ENCODE measurements at regions not wholly inside any gene's neighbourhood (a gene's known extent, or its start where the extent isn't known, plus 50 kb on each side); places are given as distances from the start of the nearest gene placed in this dataset.
"Not testable (repeated sequence)": the region's sequence is repeated elsewhere in the genome, so short reads cannot be mapped to it uniquely, and the experiment has no call there.

DNA sequence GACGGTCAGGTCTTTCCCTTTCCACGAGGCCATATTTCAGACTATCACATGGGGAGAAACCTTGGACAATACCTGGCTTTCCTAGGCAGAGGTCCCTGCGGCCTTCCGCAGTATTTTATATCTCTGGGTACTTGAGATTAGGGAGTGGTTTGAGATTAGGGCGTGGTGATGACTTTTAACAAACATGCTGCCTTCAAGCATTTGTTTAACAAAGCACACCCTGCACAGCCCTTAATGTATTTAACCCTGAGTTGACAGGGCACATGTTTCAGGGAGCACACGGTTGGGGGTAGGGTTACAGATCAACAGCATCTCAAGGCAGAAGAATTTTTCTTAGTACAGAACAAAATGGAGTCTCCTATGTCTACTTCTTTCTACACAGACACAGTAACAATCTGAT lies 80.5 kb upstream of the ST8SIA4 start:
- H3K36me3 ChIP-seq (ENCODE audit: insufficient read depth); H3K4me1 Mint-ChIP-seq; H3K4me2 ChIP-seq; H3K4me1 ChIP-seq (ENCODE audit: insufficient read depth); H3K27me3 Mint-ChIP-seq (ENCODE audit: insufficient read depth, low read depth, poor library complexity); H3F3A ChIP-seq (replicated peaks; ENCODE audit: low read depth); H3K27me3 ChIP-seq (ENCODE audit: insufficient read depth); H3K27ac Mint-ChIP-seq; H3K27ac ChIP-seq (ENCODE audit: low read depth); DNase-seq (ENCODE audit: low spot score); H3K79me2 ChIP-seq (replicated peaks; ENCODE audit: insufficient read depth); ATAC-seq; H3K4me3 Mint-ChIP-seq; H3K36me3 Mint-ChIP-seq (ENCODE audit: low read depth); H2AFZ ChIP-seq; H4K20me1 ChIP-seq (replicated peaks; ENCODE audit: insufficient read depth); H3K4me3 ChIP-seq: not testable (repeated sequence)
- peaks cover 15% of the 10 kb centered on the region for H3K9me2 ChIP-seq (ENCODE audit: insufficient read depth)
- peaks cover 11% of the 10 kb centered on the region for H3K9me3 Mint-ChIP-seq

- no peaks in the 10 kb centered on the region for H3K9me3 Mint-ChIP-seq
- Histone ChIP-seq H3K27me3 (ENCODE audit: insufficient read depth) (no peaks in the 10 kb centered on the region), H3K9me2 (ENCODE audit: insufficient read depth) (no peaks in the 10 kb centered on the region), H3K27ac (ENCODE audit: low read depth) (no peak overlapping the region), H3K4me2 (no peak overlapping the region), H3K36me3 (ENCODE audit: insufficient read depth) (no peaks in the 10 kb centered on the region; the same call in 1 of the 2 replicates), H3K79me2 (replicated peaks; ENCODE audit: insufficient read depth) (no peaks in the 10 kb centered on the region), H2AFZ (no peak overlapping the region), H3K4me1 (ENCODE audit: insufficient read depth) (no peaks in the 10 kb centered on the region), H3K4me3 (no peak overlapping the region), H4K20me1 (replicated peaks; ENCODE audit: insufficient read depth) (no peaks in the 10 kb centered on the region), H3F3A (replicated peaks; ENCODE audit: low read depth) (no peaks in the 10 kb centered on the region)
- ATAC-seq (no peak), DNase-seq (ENCODE audit: low spot score) (no peak)
- TF ChIP-seq ZNF462 (CRISPR knock-in tag; IDR thresholded peaks at IDR 0.05) (no peak), ZNF114 (CRISPR knock-in tag; IDR thresholded peaks at IDR 0.05) (no peak), JUNB (IDR thresholded peaks at IDR 0.05; ENCODE audit: unreplicated experiment) (no peak), ZNF331 (CRISPR knock-in tag; IDR thresholded peaks at IDR 0.05; ENCODE audit: low read depth) (no peak), CREB1 (CRISPR knock-in tag; IDR thresholded peaks at IDR 0.05; ENCODE audit: low read depth) (no peak), STAT1 (IDR thresholded peaks at IDR 0.05; ENCODE audit: unreplicated experiment) (no peak), POLR2AphosphoS5 (IDR thresholded peaks at IDR 0.05; ENCODE audit: low read depth) (no peak)
- TF ChIP-seq, protein P1, sequence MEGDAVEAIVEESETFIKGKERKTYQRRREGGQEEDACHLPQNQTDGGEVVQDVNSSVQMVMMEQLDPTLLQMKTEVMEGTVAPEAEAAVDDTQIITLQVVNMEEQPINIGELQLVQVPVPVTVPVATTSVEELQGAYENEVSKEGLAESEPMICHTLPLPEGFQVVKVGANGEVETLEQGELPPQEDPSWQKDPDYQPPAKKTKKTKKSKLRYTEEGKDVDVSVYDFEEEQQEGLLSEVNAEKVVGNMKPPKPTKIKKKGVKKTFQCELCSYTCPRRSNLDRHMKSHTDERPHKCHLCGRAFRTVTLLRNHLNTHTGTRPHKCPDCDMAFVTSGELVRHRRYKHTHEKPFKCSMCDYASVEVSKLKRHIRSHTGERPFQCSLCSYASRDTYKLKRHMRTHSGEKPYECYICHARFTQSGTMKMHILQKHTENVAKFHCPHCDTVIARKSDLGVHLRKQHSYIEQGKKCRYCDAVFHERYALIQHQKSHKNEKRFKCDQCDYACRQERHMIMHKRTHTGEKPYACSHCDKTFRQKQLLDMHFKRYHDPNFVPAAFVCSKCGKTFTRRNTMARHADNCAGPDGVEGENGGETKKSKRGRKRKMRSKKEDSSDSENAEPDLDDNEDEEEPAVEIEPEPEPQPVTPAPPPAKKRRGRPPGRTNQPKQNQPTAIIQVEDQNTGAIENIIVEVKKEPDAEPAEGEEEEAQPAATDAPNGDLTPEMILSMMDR (conservative IDR thresholded peaks at IDR 0.05; ENCODE audit: low read depth in 2 of 2), result no peak
- TF ChIP-seq, protein P2, sequence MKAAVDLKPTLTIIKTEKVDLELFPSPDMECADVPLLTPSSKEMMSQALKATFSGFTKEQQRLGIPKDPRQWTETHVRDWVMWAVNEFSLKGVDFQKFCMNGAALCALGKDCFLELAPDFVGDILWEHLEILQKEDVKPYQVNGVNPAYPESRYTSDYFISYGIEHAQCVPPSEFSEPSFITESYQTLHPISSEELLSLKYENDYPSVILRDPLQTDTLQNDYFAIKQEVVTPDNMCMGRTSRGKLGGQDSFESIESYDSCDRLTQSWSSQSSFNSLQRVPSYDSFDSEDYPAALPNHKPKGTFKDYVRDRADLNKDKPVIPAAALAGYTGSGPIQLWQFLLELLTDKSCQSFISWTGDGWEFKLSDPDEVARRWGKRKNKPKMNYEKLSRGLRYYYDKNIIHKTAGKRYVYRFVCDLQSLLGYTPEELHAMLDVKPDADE (IDR thresholded peaks at IDR 0.05), result no peak
- H3K27me3 Mint-ChIP-seq (ENCODE audit: insufficient read depth, low read depth, poor library complexity), result no peaks in the 10 kb centered on the region
- H3K27ac Mint-ChIP-seq, result no peak overlapping the region
- no peak overlapping the region for H3K4me3 Mint-ChIP-seq
- H3K36me3 Mint-ChIP-seq (ENCODE audit: low read depth), result no peaks in the 10 kb centered on the region
- H3K4me1 Mint-ChIP-seq, result no peaks in the 10 kb centered on the region
Measured at GRCh38 chr5:100974082-100974481, 71.0 kb upstream of the ST8SIA4 start.
